ENCODE measurements at regions not wholly inside any gene's neighbourhood (a gene's known extent, or its start where the extent isn't known, plus 50 kb on each side); places are given as distances from the start of the nearest gene placed in this dataset.

GRCh38 chr4:26084414-26084813 is 170.4 kb downstream of the SMIM20 start:
- no peak overlapping the region for H3K4me3 ChIP-seq (replicated peaks; ENCODE audit: insufficient read depth, low read length)
- no peak for DNase-seq (ENCODE audit: low read depth in 1 of 2, low spot score in 1 of 2)
- H3K27me3 ChIP-seq (ENCODE audit: insufficient read depth, poor library complexity, severe bottlenecking) = no peaks in the 10 kb centered on the region
- no peak overlapping the region for H3K27ac ChIP-seq (replicated peaks)
- TF ChIP-seq, protein P1, sequence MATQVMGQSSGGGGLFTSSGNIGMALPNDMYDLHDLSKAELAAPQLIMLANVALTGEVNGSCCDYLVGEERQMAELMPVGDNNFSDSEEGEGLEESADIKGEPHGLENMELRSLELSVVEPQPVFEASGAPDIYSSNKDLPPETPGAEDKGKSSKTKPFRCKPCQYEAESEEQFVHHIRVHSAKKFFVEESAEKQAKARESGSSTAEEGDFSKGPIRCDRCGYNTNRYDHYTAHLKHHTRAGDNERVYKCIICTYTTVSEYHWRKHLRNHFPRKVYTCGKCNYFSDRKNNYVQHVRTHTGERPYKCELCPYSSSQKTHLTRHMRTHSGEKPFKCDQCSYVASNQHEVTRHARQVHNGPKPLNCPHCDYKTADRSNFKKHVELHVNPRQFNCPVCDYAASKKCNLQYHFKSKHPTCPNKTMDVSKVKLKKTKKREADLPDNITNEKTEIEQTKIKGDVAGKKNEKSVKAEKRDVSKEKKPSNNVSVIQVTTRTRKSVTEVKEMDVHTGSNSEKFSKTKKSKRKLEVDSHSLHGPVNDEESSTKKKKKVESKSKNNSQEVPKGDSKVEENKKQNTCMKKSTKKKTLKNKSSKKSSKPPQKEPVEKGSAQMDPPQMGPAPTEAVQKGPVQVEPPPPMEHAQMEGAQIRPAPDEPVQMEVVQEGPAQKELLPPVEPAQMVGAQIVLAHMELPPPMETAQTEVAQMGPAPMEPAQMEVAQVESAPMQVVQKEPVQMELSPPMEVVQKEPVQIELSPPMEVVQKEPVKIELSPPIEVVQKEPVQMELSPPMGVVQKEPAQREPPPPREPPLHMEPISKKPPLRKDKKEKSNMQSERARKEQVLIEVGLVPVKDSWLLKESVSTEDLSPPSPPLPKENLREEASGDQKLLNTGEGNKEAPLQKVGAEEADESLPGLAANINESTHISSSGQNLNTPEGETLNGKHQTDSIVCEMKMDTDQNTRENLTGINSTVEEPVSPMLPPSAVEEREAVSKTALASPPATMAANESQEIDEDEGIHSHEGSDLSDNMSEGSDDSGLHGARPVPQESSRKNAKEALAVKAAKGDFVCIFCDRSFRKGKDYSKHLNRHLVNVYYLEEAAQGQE (IDR thresholded peaks at IDR 0.05; ENCODE audit: insufficient replicate concordance, low read depth) = no peak
- TF ChIP-seq, protein P2, sequence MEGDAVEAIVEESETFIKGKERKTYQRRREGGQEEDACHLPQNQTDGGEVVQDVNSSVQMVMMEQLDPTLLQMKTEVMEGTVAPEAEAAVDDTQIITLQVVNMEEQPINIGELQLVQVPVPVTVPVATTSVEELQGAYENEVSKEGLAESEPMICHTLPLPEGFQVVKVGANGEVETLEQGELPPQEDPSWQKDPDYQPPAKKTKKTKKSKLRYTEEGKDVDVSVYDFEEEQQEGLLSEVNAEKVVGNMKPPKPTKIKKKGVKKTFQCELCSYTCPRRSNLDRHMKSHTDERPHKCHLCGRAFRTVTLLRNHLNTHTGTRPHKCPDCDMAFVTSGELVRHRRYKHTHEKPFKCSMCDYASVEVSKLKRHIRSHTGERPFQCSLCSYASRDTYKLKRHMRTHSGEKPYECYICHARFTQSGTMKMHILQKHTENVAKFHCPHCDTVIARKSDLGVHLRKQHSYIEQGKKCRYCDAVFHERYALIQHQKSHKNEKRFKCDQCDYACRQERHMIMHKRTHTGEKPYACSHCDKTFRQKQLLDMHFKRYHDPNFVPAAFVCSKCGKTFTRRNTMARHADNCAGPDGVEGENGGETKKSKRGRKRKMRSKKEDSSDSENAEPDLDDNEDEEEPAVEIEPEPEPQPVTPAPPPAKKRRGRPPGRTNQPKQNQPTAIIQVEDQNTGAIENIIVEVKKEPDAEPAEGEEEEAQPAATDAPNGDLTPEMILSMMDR (IDR thresholded peaks at IDR 0.05; ENCODE audit: insufficient read depth, low read length) = no peak
- TF ChIP-seq SPI1 (IDR thresholded peaks at IDR 0.05; ENCODE audit: borderline replicate concordance, low read depth) = no peak
- no peak for TF ChIP-seq POLR2AphosphoS5 (IDR thresholded peaks at IDR 0.05; ENCODE audit: low read depth)
- TF ChIP-seq GABPA (IDR thresholded peaks at IDR 0.05; ENCODE audit: low read depth) = no peak

GRCh38 chr4:26085551-26085950 is 171.5 kb downstream of the SMIM20 start:
- no peaks in the 10 kb centered on the region for H3K27me3 ChIP-seq (ENCODE audit: insufficient read depth, poor library complexity, severe bottlenecking)
- DNase-seq (ENCODE audit: low read depth in 1 of 2, low spot score in 1 of 2) = no peak
- no peak overlapping the region for H3K27ac ChIP-seq (replicated peaks)
- TF ChIP-seq POLR2AphosphoS5 (IDR thresholded peaks at IDR 0.05; ENCODE audit: low read depth) = no peak
- TF ChIP-seq, protein P2 (IDR thresholded peaks at IDR 0.05; ENCODE audit: insufficient read depth, low read length) = no peak
- no peak for TF ChIP-seq GABPA (IDR thresholded peaks at IDR 0.05; ENCODE audit: low read depth)
- TF ChIP-seq, protein P1 (IDR thresholded peaks at IDR 0.05; ENCODE audit: insufficient replicate concordance, low read depth) = no peak
- TF ChIP-seq SPI1 (IDR thresholded peaks at IDR 0.05; ENCODE audit: borderline replicate concordance, low read depth) = no peak
- H3K4me3 ChIP-seq (replicated peaks; ENCODE audit: insufficient read depth, low read length) = no peak overlapping the region

GRCh38 chr4:26086621-26087441 is 172.8 kb downstream of the SMIM20 start:
- no peaks in the 10 kb centered on the region for H3K27me3 ChIP-seq (ENCODE audit: insufficient read depth, poor library complexity, severe bottlenecking)
- DNase-seq (ENCODE audit: low read depth in 1 of 2, low spot score in 1 of 2) = no peak
- no peak overlapping the region for H3K4me3 ChIP-seq (replicated peaks; ENCODE audit: insufficient read depth, low read length)
- H3K27ac ChIP-seq (replicated peaks) = no peak overlapping the region
- TF ChIP-seq, protein P1 (IDR thresholded peaks at IDR 0.05; ENCODE audit: insufficient replicate concordance, low read depth) = no peak
- TF ChIP-seq SPI1 (IDR thresholded peaks at IDR 0.05; ENCODE audit: borderline replicate concordance, low read depth) (no peak), POLR2AphosphoS5 (IDR thresholded peaks at IDR 0.05; ENCODE audit: low read depth) (no peak), GABPA (IDR thresholded peaks at IDR 0.05; ENCODE audit: low read depth) (no peak)
- TF ChIP-seq, protein P2 (IDR thresholded peaks at IDR 0.05; ENCODE audit: insufficient read depth, low read length) = no peak

Data from HL-60 (cell line).